ENCODE measurements at regions not wholly inside any gene's neighbourhood (a gene's known extent, or its start where the extent isn't known, plus 50 kb on each side); places are given as distances from the start of the nearest gene placed in this dataset.

- TF ChIP-seq ZNF460 (CRISPR knock-in tag; IDR thresholded peaks at IDR 0.05; ENCODE audit: borderline replicate concordance) (no peak), ZFX (CRISPR knock-in tag; IDR thresholded peaks at IDR 0.05; ENCODE audit: low read depth) (no peak), SP1 (IDR thresholded peaks at IDR 0.05) (no peak), SP1 (CRISPR knock-in tag; IDR thresholded peaks at IDR 0.05) (no peak), CEBPB (IDR thresholded peaks at IDR 0.05; ENCODE audit: borderline replicate concordance, low read depth, low read length) (no peak), ZNF512 (CRISPR knock-in tag; IDR thresholded peaks at IDR 0.05) (no peak), POLR2A (IDR thresholded peaks at IDR 0.05; ENCODE audit: insufficient read depth in 1 of 2, low read depth in 2 of 2, low read length in 2 of 2) (no peak), ZHX1 (CRISPR knock-in tag; IDR thresholded peaks at IDR 0.05; ENCODE audit: low read depth) (no peak), DMTF1 (CRISPR knock-in tag; IDR thresholded peaks at IDR 0.05) (no peak)
Measured at GRCh38 chr22:49148895-49149418, 678.7 kb downstream of the BRD1 start.

Measured in HepG2 (cell line).